Mucosa of descending colon (tissue), 3 donors: ENCODE measurements at regions not wholly inside any gene's neighbourhood (a gene's known extent, or its start where the extent isn't known, plus 50 kb on each side); places are given as distances from the start of the nearest gene placed in this dataset.
"Not testable (repeated sequence)": the region's sequence is repeated elsewhere in the genome, so short reads cannot be mapped to it uniquely, and the experiment has no call there.

Experiments used
- ATAC-seq: fragments of 200-7000 bp; cut with Tn5 transposase; one replicate; pipeline ENCODE4 v1.9.1; 2020; ENCODE audit warnings: mild to moderate bottlenecking, moderate library complexity
- DNase-seq, 3 donors: peaks; one replicate each; pipeline ENCODE4 v3.0.0-alpha.2; 2020
- H3K36me3 ChIP-seq: fragments of 200-600 bp; one replicate; pipeline ENCODE4 v1.8.0; 2021; ENCODE audit warnings: low read depth, mild to moderate bottlenecking
- H3K4me1 ChIP-seq: fragments of 200-600 bp; one replicate; pipeline ENCODE4 v1.8.0; 2021; ENCODE audit warnings: low read depth, mild to moderate bottlenecking
- H3K4me3 ChIP-seq: fragments of 200-600 bp; one replicate; pipeline ENCODE4 v1.8.0; 2021; ENCODE audit warnings: mild to moderate bottlenecking
- H3K9me3 ChIP-seq: fragments of 200-600 bp; one replicate; pipeline ENCODE4 v1.8.0; 2021; ENCODE audit warnings: mild to moderate bottlenecking
- intact Hi-C, 2 donors: fragments of 100-400 bp; cut with DNase I in 1 of 2; cut with micrococcal nuclease in 1 of 2; formaldehyde crosslinking; loops; one replicate each; pipeline versions ENCODE4 v1.11.0 to v1.11.1; 2022; cut with DNase I, micrococcal nuclease
- TF ChIP-seq, protein P1 (sequence below): fragments of 200-600 bp; IDR thresholded peaks from one replicate; pipeline ENCODE4 v1.8.0; 2022; ENCODE audit warnings: antibody characterized with exemption, mild to moderate bottlenecking
- donor health status: DM: no; HTN: no; CAD: no; lungs with moderate emphysema.
- donor health status: DM: no; HTN: no; CAD: no.
- donor health status: DM: no; HTN: yes; CAD: no.

DNA sequence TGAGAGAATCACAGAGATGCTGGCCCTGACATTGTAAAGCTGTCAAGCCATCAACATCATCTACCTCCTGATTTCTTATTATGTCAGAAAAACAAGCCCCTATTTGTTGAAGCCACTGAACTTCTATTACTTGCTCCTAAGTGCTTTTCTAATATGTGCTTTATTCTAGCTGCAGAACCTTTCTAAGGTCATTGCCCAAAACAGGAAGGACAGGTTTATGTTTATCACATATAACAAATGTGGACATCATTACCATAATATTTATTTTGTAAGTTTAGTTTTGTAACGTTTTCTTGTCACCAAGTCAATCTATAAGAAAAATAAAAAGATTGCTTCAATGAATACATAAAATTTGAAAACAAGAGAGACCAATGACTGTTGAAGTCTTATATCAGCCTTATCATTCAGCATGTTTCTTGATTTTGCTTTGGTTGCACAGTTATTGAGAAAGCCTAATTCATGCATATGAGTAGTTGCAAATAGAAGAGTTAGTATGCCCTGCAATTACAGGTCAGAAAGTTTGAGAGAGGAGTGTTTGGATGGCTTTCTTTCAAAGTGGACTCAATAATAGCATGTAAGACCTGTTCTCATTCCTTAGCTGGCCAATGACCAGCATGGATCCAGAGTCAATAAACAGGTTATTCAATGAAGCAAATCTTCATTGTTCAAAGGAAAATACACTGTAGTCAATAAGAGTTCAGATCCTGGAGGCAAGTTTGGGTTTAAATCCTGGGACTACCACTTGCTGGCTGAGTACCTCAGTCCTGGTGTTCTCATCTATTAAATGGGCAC lies 84.1 kb downstream of the MAB21L3 start:
- no peak overlapping the region for H3K4me3 ChIP-seq
- intact Hi-C loops: no loop called here
- no peaks in the 10 kb centered on the region for H3K9me3 ChIP-seq
- DNase-seq (no peak), ATAC-seq (no peak)
- H3K4me1 ChIP-seq: peaks cover 25% of the 10 kb centered on the region
- no peaks in the 10 kb centered on the region for H3K36me3 ChIP-seq
- TF ChIP-seq, protein P1, sequence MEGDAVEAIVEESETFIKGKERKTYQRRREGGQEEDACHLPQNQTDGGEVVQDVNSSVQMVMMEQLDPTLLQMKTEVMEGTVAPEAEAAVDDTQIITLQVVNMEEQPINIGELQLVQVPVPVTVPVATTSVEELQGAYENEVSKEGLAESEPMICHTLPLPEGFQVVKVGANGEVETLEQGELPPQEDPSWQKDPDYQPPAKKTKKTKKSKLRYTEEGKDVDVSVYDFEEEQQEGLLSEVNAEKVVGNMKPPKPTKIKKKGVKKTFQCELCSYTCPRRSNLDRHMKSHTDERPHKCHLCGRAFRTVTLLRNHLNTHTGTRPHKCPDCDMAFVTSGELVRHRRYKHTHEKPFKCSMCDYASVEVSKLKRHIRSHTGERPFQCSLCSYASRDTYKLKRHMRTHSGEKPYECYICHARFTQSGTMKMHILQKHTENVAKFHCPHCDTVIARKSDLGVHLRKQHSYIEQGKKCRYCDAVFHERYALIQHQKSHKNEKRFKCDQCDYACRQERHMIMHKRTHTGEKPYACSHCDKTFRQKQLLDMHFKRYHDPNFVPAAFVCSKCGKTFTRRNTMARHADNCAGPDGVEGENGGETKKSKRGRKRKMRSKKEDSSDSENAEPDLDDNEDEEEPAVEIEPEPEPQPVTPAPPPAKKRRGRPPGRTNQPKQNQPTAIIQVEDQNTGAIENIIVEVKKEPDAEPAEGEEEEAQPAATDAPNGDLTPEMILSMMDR: no peak

DNA sequence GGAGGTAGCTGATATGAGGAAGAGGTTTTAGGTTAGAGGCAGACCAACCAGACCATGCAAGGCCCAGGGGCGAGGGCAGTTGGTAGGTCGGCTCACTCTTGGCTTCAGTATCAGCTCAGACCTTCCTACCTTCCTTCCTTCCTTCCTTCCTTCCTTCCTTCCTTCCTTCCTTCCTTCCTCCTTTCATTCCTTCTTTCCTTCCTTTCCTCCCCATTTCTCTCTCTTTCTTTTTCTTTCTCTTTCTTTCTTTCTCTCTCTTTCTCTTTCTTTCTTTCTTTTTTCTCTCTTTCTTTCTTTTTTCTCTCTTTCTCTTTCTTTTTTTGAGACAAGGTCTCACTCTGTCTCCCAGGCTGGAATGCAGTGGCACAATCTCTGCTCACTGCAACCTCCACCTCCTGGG lies 89.1 kb downstream of the MAB21L3 start:
- DNase-seq, H3K4me1 ChIP-seq, H3K4me3 ChIP-seq, intact Hi-C loops, H3K36me3 ChIP-seq, ATAC-seq, H3K9me3 ChIP-seq: not testable (repeated sequence)

DNA sequence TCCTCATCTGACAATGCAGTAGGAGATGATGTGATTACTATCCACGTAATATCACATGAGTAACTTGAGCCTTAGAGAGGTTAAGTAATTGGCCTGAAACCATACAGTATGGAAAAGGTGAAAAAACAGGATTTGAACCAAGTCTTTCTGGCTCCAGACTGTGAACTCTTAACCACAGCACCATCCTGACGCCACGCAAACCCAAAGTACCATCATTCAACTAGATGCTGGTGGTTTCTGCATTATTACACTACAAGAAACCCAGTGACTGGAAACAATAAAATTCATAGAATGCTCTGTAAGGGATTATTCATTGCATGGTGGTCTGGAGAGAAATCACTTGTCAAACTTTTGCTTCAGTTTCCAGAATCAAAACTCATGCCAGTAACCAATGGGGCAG lies 90.7 kb downstream of the MAB21L3 start:
- no peaks in the 10 kb centered on the region for H3K36me3 ChIP-seq
- H3K9me3 ChIP-seq: no peaks in the 10 kb centered on the region
- H3K4me1 ChIP-seq: peaks cover 6% of the 10 kb centered on the region
- ATAC-seq (no peak), DNase-seq (no peak)
- intact Hi-C loops: no loop called here
- TF ChIP-seq, protein P1: no peak
- H3K4me3 ChIP-seq: no peak overlapping the region

DNA sequence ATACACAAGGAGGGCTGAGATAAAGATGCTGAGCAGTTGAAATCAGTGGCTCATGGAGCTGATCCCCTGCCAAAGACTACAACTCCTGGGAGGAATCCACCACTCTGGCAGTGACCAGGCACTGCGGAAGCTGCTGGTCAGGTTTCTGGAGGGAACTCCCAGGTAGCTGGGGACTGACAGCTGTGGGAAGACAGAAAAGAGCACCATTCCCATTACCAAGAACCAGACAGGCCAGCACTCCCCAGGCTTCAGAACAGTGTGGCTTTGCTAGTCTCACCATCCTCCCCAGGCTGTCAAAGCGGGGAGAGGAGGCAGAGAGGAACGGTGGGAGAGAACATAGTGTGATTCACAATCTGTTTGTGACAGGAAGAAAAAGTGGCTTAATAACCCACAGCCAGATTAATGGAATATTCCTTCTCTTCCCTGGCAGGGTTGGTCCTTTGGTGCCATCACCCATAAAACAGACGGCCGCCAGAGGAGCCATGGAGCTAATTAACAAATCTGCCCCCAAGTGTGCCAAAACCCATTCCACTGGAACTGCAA lies 92.1 kb downstream of the MAB21L3 start:
- intact Hi-C loops: no loop called here
- ATAC-seq: peak; percentile 9

DNA sequence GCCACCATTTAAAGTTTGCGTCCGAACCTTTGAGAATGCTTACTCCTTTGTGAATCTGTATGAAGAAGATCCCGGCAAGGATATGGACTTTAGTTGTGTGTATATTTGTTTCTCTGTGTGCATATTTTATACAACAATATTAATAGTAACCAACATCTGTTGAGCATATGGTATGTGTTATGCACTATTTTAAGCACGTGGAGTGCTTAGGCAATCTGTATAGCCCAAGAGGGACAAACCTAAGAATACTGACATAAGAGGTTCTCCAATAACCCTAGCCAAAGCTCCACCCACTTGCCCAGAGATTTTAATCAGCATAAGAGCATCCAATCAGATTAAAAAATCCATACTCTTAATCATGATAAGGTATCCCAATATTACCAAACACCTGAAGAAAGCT lies 92.7 kb downstream of the MAB21L3 start:
- no peaks in the 10 kb centered on the region for H3K36me3 ChIP-seq
- H3K4me3 ChIP-seq: no peak overlapping the region
- DNase-seq: no peak
- ATAC-seq: no peak
- peaks cover 3% of the 10 kb centered on the region for H3K4me1 ChIP-seq
- no peaks in the 10 kb centered on the region for H3K9me3 ChIP-seq
- intact Hi-C loops: no loop called here
- TF ChIP-seq, protein P1: no peak

More for the DNA sequence above, 92.1 kb downstream of the MAB21L3 start:
- TF ChIP-seq, protein P1: no peak
- Histone ChIP-seq H3K36me3 (no peaks in the 10 kb centered on the region), H3K4me1 (peaks cover 3% of the 10 kb centered on the region), H3K9me3 (no peaks in the 10 kb centered on the region), H3K4me3 (no peak overlapping the region)
- DNase-seq: no peak

DNA sequence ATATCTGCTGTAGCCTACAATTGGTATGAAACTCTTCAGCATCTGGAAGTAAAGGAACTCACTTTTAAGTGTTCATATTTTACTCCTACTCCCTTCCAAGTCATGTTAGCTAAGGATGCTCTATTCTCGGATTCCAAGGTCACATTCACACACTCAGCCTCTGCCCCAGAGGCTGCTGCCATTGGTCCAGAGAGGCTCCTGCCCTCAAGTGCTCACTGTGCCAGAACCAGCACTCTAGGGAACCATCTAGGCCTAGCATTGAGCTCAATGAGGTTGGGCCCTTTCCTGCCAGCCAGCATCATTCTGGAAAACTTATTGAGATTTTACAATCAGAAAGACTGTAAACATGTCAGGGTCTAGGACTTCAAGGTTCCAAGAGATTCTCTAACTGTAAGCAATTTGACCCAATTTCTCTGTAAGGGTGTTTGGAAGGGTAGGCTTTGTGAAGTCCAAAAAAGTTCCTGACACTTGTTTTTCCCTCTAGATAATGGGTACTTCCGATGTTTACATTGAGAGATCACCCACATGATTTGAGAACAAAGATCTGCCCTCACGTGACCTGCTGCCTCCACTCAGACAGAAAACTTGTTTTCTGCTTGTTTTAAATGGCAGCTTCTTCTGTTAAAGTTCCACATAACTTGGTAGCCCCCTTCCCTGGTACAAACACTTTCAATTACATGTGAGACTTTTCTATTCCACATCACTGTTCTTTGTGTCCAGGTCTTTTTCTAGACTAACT lies 94.9 kb downstream of the MAB21L3 start:
- H3K36me3 ChIP-seq: no peaks in the 10 kb centered on the region
- ATAC-seq (no peak), DNase-seq (no peak)
- TF ChIP-seq, protein P1: no peak
- H3K4me3 ChIP-seq: no peak overlapping the region
- H3K9me3 ChIP-seq: no peaks in the 10 kb centered on the region
- peaks cover 3% of the 10 kb centered on the region for H3K4me1 ChIP-seq
- intact Hi-C loops: no loop called here
